ENCODE measurements at regions not wholly inside any gene's neighbourhood (a gene's known extent, or its start where the extent isn't known, plus 50 kb on each side); places are given as distances from the start of the nearest gene placed in this dataset.
A peak's percentile ranks its signal among the peaks of the same experiment; 100 is the strongest.

DNA sequence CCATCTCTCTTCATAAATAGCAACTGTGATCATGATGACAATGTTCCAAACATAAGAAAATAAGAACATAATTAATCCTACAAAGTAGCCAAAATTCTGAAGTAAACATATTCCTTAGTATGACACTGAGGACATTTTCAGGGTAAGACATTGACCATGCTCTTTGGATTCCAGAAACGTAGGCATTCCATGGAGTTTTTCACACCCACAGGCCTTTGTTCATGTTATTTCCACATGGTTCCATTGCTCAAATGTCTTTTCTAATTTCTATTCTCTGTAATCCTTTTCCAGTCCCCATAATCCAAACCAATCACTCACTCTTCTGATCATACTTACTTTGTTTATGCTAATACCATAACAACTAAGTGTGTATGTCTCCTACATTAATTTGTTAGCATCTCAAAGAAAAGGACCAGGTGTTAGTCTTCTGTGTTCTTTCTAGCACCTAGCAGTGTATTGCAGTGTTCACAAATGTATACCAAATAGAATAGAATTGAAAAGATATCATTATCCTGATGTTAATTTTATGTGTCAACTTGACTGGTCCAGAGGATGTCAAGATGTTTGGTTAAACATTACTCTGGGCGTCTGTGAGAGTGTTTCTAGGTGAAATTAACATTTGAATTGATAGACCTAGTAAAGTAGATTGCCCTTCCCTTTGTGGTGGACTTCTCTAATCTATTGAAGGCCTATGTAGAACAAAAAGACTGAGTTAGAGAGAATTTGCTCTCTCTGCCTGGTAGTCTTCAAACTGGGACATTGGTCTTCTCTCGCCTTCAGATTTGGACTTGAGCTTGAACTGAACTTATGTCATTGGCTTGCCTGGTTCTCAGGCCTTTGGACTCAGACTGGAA, 516.6 kb downstream of the PTPRC start:
- Histone ChIP-seq H3K4me2 (ENCODE audit: low read length) (no peak overlapping the region), H3K4me3 (ENCODE audit: insufficient read depth, low read depth, low read length) (no peak overlapping the region), H3K9ac (ENCODE audit: low read length) (no peak overlapping the region), H4K20me1 (ENCODE audit: insufficient read depth, low read length) (no peaks in the 10 kb centered on the region), H3K27ac (ENCODE audit: low read depth, low read length) (no peak overlapping the region), H3K27me3 (ENCODE audit: insufficient read depth, low read length) (no peaks in the 10 kb centered on the region), H3K9me3 (ENCODE audit: insufficient read depth, low read depth, low read length) (no peaks in the 10 kb centered on the region), H3K36me3 (ENCODE audit: insufficient read depth, low read length) (no peaks in the 10 kb centered on the region), H2AFZ (ENCODE audit: low read depth, low read length) (no peak overlapping the region), H3K79me2 (ENCODE audit: insufficient read depth, low read length) (no peaks in the 10 kb centered on the region), H3K4me1 (ENCODE audit: insufficient read depth, low read length) (no peaks in the 10 kb centered on the region)
- Mint-ChIP-seq H3K27me3 (ENCODE audit: low read depth, unreplicated experiment) (peaks cover 2% of the 10 kb centered on the region), H3K4me1 (ENCODE audit: low read depth, unreplicated experiment) (peaks cover 5% of the 10 kb centered on the region), H3K36me3 (ENCODE audit: low read depth, unreplicated experiment) (no peaks in the 10 kb centered on the region), H3K9me3 (ENCODE audit: unreplicated experiment) (no peaks in the 10 kb centered on the region), H3K27ac (ENCODE audit: unreplicated experiment) (no peak overlapping the region), H3K4me3 (ENCODE audit: unreplicated experiment) (no peak overlapping the region)
- FAIRE-seq = no peak
- no peak for DNase-seq (ENCODE audit: low read depth)
- TF ChIP-seq, protein P1, sequence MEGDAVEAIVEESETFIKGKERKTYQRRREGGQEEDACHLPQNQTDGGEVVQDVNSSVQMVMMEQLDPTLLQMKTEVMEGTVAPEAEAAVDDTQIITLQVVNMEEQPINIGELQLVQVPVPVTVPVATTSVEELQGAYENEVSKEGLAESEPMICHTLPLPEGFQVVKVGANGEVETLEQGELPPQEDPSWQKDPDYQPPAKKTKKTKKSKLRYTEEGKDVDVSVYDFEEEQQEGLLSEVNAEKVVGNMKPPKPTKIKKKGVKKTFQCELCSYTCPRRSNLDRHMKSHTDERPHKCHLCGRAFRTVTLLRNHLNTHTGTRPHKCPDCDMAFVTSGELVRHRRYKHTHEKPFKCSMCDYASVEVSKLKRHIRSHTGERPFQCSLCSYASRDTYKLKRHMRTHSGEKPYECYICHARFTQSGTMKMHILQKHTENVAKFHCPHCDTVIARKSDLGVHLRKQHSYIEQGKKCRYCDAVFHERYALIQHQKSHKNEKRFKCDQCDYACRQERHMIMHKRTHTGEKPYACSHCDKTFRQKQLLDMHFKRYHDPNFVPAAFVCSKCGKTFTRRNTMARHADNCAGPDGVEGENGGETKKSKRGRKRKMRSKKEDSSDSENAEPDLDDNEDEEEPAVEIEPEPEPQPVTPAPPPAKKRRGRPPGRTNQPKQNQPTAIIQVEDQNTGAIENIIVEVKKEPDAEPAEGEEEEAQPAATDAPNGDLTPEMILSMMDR (IDR thresholded peaks at IDR 0.05; ENCODE audit: insufficient read depth, low read depth, low read length) = no peak
- TF ChIP-seq EZH2 (IDR thresholded peaks at IDR 0.05; ENCODE audit: insufficient read depth, low read length) = no peak

- no peaks in the 10 kb centered on the region for H3K36me3 Mint-ChIP-seq (ENCODE audit: low read depth, unreplicated experiment)
- H3K9me3 Mint-ChIP-seq (ENCODE audit: unreplicated experiment) = no peaks in the 10 kb centered on the region
- Histone ChIP-seq H3K27ac (ENCODE audit: low read depth, low read length) (no peak overlapping the region), H3K36me3 (ENCODE audit: insufficient read depth, low read length) (no peaks in the 10 kb centered on the region), H3K4me3 (ENCODE audit: insufficient read depth, low read depth, low read length) (no peak overlapping the region), H3K4me2 (ENCODE audit: low read length) (no peak overlapping the region), H4K20me1 (ENCODE audit: insufficient read depth, low read length) (no peaks in the 10 kb centered on the region), H3K9ac (ENCODE audit: low read length) (no peak overlapping the region), H3K9me3 (ENCODE audit: insufficient read depth, low read depth, low read length) (no peaks in the 10 kb centered on the region), H3K79me2 (ENCODE audit: insufficient read depth, low read length) (no peaks in the 10 kb centered on the region), H3K27me3 (ENCODE audit: insufficient read depth, low read length) (no peaks in the 10 kb centered on the region), H2AFZ (ENCODE audit: low read depth, low read length) (no peak overlapping the region), H3K4me1 (ENCODE audit: insufficient read depth, low read length) (no peaks in the 10 kb centered on the region)
- peaks cover 9% of the 10 kb centered on the region for H3K4me1 Mint-ChIP-seq (ENCODE audit: low read depth, unreplicated experiment)
- DNase-seq (ENCODE audit: low read depth) = peak; percentile 75
- no peak overlapping the region for H3K27ac Mint-ChIP-seq (ENCODE audit: unreplicated experiment)
- no peak overlapping the region for H3K4me3 Mint-ChIP-seq (ENCODE audit: unreplicated experiment)
- no peak for FAIRE-seq
- peaks cover 1% of the 10 kb centered on the region for H3K27me3 Mint-ChIP-seq (ENCODE audit: low read depth, unreplicated experiment)
- TF ChIP-seq EZH2 (IDR thresholded peaks at IDR 0.05; ENCODE audit: insufficient read depth, low read length) = no peak
- TF ChIP-seq, protein P1 (IDR thresholded peaks at IDR 0.05; ENCODE audit: insufficient read depth, low read depth, low read length) = no peak
Measured at GRCh38 chr1:199157494-199157893, 518.7 kb downstream of the PTPRC start.

Data from astrocyte (in vitro differentiated cells and primary cell).